ENCODE measurements at regions not wholly inside any gene's neighbourhood (a gene's known extent, or its start where the extent isn't known, plus 50 kb on each side); places are given as distances from the start of the nearest gene placed in this dataset.
"Not testable (repeated sequence)": the region's sequence is repeated elsewhere in the genome, so short reads cannot be mapped to it uniquely, and the experiment has no call there.

DNA sequence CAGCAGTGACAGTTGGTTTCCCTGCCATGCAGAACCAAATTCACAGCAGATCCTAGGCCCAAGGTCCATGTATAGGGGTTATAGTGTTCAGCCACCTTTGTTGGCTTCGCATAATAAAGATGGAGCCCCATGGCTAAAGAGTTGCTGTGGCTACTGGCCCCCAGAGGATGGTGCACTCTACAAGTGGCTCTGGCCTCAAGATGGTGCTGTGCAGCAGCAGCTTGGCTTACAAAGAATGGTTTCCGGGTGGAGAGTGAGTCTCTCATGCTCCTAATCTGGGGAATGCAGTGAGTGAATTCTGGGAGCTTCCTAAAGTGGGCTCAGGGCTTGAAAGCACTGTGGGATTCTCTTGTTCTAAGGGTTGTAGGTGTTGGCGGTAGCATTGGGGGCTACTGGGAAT lies 1199.7 kb downstream of the CNTNAP5 start:
- no peak for FAIRE-seq

DNA sequence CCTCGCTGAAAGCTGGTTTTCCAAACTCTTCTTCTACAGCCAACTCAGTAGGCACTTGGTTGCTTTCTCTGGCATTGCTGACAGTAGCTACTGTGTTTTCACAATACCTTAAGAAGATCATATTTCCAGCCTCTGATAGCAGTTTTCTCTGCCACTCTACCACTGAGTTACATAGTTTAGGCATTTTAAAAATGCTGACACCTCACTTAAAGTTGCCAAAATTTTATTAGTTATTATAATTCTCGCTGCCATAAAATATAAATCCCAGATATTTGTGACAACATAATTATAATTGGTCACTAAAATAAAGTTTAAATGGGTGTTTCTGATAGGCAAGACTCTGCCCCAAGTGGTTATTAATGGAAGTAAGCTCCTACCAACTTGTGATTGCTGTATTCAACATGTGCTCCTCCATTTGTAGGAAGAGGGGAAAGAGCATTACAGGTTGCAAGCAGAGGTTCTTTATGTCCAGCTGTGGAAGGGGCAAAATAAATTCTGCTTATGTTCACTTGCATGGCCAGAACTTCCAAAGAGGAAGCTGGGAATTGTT lies 1202.8 kb downstream of the CNTNAP5 start:
- FAIRE-seq, result no peak

DNA sequence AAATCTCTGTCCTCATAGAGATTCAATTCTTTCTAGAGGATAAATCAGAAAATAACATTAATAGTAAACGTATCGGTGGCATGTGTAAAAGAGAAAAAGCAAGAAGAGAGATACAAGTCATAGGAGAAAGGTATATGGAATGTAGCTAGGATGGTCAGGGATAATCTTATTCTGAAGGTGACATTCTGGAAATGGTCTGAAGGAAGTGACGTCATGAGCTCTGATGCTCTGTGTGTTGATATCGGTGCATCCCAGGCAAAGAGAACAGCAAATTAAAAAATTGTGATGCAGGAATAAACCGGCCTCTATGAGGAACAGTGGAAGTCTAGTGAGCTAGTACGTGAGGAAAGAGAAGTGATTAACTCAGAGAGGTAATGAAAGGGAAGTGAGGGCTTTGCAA lies 1215.8 kb downstream of the CNTNAP5 start:
- FAIRE-seq, result no peak

DNA sequence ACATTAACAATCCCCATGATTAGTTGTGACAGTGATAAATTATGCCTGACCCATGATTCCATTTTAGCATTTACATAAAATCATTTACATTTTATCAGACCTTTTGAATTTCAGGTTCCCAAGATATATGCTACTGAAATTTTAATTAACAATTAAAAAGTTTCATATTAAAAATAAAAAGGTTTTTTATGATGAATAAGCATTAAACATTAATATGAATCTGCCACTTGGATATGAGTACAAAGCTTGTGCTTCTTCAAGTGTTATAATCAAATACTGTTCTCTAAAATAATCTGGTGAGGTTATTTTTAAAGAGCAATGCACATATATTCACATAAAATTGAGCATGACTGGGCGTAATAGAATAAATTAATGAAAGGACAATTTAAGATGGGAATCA lies 1218.0 kb downstream of the CNTNAP5 start:
- no peak for FAIRE-seq

DNA sequence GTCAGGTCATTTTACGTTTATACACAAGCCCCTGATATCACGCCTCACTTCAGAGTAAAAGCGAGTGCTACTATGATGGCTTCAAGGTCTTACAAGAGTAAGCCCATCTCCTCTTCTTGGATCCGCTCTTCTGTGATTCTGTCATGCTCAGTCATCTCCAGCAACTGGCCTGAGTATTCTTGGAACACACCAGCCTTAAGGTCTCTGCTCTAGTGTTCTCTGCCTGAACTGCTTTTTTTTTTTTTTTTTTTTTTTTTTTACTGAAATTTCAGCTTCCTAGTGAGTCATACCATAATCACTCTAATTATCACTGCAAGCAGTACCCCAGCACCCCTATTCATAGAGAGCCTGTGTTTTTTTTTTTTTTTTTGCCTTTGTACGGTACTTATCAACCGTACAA lies 1228.9 kb downstream of the CNTNAP5 start:
- no peak for FAIRE-seq

DNA sequence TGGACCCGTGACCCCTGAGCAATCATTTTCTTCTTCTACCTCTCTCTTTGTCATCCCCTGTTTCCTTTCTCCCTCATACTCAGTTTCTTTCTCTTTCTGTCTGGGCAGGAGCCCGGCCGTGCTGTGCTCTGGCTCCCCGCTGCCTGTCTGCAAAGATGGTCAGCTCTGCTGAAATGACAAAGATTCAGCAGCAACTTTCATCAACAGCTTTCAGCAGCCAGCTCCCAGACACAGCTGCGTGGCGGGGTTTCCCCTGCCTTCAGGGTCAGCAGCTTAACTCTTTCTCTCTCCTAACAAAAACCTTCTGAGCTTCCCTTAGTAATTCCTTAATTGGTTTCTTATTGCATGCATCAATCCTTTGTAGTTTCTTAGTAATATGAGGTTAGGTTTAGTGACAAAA lies 1234.4 kb downstream of the CNTNAP5 start:
- FAIRE-seq, result no peak

DNA sequence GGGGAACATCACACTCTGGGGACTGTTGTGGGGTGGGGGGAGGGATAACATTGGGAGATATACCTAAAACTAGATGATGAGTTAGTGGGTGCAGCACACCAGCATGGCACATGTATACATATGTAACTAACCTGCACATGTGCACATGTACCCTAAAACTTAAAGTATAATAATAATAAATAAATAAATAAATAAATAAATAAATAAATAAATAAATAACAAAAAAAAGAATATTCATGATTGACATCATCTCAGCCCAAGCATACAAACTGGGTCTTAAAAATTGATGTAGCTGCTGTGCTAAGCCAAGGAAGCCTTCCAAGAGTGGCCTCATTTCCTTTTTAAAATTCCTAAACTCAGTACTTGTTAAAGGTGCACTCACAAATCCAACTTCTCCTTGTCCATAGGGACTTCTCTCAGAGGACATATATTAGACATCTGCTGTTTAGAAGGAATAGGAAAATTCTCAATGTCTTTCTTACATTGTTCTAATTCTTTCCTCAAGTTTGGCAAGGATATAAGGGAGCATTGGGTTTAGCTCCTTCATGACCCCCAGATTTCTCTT lies 1235.4 kb downstream of the CNTNAP5 start:
- not testable (repeated sequence) for FAIRE-seq

DNA sequence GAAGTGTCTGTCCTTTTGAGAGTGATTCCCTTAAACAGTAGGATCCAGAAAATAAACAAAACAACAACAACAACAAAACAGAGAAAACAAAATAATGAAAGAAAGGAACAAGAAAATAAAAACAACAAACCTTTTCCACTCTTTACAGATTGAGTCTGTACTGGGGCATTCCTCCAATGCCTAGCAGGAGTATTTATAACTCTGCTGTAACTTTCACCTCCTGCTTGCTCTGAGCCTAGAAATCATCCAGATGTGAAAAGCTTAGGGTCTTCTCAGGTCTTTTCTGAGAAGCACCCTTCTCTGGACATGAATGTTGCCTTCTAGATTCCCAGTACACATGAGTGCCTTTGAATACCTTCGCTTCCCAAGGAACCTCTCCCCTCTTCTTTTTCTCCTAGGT lies 1239.4 kb downstream of the CNTNAP5 start:
- no peak for FAIRE-seq

DNA sequence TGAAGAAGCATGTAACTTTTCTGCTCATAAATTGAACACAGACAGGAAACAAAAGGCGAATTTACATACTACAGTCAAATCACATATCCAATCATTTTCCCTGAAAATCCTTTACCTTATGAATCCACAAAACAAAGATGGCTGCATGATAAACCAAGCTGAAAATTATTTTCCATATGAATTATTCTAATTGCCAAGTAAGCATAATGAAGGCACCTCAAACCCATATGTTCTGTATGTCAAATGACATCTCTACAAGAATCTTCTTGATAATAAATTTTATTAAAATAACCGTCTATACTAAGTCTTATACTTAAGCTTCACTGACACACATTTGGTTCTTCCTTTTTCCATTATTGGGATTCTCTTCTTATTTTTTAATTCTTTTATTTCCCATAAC lies 1242.6 kb downstream of the CNTNAP5 start:
- no peak for FAIRE-seq

DNA sequence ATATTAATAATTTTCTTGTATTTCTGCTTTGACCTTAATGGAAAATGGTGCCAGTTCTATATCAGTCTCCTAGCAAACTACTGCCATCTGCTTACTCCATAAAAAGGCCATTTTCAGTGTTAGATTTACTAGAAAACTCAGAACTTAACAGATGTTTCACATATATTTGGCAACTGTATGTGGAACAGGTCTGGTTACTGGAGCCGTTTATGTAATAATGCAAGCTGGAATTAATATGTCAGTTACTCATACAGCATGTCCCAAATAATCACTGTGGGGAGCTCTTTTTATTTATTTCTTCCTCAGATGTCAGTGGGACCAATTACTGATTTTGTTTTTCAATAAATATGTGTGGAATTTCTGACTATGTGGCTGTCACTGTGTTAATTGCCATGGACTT lies 1247.6 kb downstream of the CNTNAP5 start:
- no peak for FAIRE-seq

DNA sequence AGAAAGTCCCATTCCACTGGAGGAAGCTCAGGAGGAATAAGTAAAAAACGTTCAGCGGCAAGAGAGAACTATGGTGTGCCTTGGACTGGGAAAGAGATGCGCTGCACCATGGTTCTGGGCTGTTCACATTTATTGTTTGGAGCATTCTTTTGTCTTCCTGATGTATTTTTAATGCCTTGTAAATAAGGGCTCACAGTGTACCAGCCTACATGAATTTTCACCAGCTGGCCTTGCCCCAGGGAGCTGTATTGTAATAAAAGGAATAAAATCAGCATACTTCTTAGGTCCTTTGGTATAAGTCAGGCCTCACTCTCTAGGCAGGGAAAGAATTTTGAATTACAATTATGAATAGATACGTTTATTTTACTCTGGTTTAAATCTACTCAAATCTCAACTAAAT lies 1249.6 kb downstream of the CNTNAP5 start:
- no peak for FAIRE-seq

DNA sequence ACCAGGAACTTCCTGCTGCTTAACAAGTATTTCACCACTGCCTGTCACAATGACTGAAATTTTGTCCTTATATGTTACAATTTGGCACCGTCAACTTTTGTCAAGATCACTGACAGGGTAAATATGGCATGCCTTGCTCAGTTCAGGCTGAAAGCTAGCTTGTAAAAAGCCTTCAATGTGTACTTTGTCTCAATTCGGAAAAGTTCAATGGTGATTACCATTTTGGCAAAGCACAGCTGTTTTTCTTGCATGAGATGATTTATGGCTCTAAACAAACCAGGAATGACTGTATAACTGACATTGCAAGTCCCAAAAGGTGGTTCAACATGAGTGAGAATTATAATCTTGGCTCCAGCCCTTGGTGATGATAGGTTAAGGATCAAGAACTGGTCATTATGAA lies 1255.2 kb downstream of the CNTNAP5 start:
- no peak for FAIRE-seq

DNA sequence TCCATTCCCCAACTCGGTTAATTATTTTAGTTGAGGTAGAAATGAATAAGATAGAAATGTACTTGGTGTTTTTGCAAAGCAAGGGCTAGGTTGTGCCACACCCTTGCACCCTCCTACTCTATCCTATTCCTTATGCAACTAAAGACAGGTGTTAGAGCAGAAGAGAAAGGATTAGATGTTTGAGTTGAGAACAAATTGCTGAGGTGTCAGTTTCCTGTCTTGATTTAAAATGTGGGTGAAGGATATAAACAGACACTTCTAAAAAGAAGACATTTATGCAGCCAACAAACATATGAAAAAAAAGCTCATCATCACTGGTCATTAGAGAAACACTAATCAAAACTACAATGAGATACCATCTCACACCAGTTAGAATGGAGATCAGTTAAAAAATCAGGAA lies 1256.2 kb downstream of the CNTNAP5 start:
- FAIRE-seq, result no peak

DNA sequence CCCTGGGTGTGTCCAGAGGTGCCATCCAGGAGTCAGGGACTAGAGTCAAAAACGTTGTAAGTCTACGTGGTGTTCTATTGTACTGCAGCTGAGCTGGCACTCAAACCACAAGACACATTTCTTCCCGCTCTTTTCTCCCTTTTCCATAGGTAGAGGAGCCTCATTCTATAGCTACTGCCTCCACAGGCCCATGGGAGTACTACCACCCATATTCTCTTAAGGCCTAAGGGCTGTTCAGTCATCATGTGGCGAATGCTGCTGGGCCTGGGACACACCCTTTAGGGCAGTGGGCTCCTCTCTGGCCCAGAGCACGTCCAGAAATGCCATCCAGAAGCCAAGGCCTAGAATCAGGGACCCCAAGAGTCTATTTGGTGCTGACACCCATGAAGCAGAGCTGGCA lies 1271.7 kb downstream of the CNTNAP5 start:
- FAIRE-seq, result no peak

DNA sequence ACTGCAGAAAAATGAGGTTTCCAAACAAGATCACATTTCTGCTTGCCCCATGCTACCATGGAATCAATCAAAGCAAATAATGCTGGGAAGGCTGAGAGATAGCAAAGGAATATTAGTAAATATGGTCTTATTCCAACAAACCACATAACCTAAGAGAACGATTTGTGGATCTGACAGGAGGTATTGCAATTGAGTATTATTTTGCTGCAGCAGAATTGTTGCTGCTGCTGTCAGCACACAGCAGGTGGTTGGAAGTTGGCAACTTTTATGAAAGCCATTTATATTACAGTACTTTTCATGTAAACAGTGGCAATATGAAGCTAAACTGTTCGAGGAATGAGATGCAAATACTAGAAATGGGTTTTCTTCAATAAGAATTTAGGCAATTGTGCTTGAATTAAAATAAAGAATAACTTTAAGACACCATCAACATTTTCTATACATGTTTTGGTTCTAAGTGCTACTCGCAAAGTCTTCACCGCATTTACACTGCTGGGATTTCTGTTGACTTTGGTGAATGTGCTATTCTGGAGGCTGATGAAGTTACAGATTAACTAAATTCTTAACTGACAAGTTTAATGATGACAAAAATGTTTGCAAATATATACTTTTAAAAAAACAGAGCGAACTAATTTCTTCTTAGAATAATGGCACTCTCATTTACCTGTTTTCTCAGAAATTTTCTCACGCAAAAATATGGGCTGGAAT lies 1285.7 kb downstream of the CNTNAP5 start:
- no peak for FAIRE-seq

DNA sequence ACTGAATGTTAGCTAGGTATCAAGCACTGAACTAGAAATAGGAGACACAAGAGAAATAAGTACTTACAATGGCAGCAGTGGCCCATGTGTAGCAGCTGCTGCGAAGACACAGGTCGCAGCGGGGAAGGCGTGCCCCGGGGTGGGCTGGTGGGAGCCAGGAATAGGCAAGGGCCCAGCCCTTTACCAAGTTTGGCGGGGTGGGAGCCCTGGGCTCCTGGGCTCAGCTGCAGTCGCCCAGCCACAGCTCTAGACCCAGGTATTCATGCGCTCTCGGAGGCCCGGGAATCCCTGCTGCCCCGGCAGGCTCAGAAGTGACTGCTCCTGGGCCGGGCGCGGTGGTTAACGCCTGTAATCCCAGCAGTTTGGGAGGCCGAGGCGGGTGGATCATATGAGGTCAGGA lies 1287.3 kb downstream of the CNTNAP5 start:
- no peak for FAIRE-seq

DNA sequence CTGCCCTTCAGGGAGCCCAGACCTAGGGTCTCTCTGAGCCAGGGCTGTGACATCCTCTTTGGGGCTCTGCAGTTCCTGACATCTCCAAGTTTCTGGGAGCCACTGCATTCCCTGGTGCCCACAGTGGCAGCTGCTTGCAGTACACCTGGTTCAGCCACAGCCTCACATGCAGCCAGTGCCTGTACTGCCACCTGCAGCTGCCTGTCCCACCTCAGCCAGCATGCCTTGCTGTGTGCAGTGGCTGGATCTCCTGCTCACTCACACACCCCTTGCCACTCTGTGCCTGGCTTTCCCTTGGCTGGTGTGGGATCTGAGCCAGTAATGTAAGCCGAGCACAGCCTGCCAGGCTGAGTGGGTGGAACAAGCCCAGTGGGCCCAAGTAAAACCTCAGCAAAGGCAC lies 1288.7 kb downstream of the CNTNAP5 start:
- FAIRE-seq, result no peak

DNA sequence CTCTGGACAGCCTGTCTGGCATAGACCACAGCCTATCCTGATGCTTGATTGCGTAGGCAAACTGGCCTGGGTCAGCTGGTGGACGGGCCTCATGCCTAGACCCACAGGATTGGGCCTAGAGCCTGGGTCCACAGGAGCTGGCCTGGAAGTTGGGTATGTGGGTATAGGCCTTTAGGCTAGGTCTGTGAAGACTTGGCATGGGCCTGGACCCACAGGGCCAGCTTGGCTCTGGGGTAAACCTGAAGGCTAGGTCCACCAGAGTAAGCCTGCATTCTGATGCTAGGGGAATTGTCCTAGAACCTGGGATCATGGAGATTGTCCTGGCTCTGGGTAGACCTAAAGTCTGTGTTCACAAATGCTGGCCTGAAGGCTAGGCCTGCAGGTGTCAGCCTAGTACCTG lies 1293.7 kb downstream of the CNTNAP5 start:
- FAIRE-seq, result no peak

DNA sequence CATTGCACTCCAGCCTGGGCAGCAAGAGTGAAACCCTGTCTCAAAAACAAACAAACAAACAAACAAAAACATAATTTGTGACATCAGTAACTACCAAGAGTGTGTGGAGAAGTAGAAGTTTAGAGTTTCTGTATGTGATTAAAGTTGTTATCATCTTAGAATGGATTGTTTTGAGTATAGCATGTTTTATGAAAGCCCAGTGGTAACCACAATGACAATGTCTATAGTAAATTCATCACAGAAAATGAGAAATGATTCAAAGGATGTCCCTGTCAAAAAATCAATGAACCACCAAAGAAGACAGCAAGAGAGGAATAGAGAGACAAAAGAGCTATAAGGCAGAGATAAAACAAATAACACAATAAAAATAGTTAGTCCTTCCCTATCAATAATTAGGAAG lies 1299.2 kb downstream of the CNTNAP5 start:
- FAIRE-seq, result no peak

DNA sequence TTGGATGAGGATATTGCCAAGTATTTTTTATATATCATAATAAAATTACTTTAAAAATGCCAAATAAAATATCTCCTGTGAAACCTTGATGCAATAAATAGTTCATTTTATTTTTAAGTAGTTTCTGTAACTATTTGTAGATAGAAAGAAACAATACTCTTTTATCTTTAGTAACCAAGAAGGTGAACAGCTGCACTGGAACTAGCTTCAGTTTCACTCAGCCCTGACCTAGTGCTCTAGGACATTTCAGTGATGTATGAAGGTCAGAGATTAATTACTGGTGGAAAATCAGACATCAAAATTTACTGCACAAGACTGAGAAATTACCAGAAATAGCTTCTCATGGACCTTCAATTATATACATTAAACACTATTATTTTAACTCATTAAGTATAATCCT lies 1305.0 kb downstream of the CNTNAP5 start:
- FAIRE-seq, result no peak

DNA sequence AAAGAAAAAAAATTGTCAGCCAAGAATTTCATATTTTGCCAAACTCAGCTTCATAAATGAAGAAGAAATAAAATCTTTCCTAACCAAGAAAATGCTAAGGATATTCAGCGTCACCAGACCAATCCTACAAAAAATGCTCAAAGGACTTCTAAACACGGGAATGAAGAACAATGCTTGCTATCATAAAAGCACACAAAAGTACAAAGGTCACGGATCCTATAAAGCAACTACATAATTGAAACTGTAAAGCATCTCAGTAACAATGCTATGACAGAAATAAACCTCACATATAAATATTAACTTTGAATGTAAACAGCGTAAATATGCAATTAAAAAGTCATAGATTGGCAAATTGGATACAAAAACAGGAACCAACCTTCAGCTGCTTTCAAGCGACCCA lies 1314.6 kb upstream of the GYPC start:
- FAIRE-seq, result no peak

DNA sequence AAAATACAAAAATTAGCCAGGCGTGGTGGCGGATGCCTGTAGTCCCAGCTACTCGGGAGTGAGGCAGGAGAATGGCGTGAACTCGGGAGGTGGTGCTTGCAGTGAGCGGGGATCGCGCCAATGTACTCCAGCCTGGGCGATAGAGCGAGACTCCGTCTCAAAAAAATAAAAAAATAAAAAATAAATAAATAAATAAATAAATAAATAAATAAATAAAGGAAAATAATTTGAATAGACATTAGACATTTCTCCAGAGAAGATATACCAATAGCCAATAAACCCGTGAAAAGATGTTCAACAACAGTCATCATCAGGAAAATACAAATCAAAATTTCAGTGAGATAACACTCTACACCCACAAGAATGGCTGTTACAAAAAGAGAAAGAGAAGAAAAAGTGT lies 1302.4 kb upstream of the GYPC start:
- not testable (repeated sequence) for FAIRE-seq

DNA sequence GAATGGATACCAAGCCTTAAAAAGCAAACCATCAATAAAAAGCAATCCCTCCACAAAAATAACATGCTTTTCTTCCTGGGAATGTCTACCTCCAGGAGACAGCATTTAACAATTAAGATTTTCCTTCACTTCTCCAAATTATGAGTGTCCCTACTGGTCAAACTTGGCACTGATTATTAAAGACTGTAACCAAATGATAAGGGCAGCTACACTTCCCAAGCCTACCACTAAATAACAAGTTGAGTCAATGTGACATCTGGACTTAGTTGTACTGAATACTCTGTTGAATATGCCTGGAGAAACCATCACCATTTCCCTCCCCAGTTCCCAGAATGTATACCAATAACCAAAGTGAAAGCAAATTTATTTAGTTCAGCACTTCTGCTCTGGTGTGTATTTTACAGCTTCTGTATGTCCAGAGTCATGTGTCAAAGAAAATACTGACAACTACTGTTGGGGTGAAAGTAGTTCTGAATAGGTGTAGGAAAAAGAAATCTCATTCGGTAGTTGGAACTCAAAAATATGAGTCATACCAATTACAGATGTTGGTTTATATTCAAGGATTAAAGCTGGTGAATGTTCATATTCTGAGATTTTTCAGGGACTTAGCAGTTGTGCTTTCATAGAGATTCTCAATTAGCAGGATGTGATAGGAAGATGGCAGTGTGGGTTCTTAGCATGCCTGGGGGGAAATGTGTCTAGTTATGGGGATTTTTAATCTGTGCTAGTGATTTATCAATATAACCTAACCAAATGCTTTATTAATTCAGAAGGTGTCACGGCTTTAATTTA lies 1291.6 kb upstream of the GYPC start:
- FAIRE-seq, result no peak

DNA sequence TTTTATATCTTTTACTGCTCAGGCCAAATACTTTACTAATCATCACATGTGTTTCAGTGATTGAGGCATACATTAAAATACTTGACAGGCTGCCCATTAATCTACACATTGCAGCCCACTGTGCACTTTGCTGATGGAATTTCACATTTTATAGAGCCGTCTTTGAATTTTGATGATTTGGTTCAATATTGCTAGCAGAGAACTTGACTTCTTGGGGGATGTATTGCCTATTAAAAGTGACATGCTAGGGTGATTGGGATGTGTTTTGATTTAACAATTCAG lies 1291.0 kb upstream of the GYPC start:
- FAIRE-seq, result no peak

Measured in A204.1 (cell line).